GM21390 (cell line): ENCODE measurements at regions not wholly inside any gene's neighbourhood (a gene's known extent, or its start where the extent isn't known, plus 50 kb on each side); places are given as distances from the start of the nearest gene placed in this dataset.
A peak's percentile ranks its signal among the peaks of the same experiment; 100 is the strongest.

Experiments used
- ATAC-seq: cut with Tn5 transposase; IDR thresholded peaks from one replicate; pipeline ENCODE4 v1.9.1; 2021; ENCODE audit not compliant: unreplicated experiment

DNA sequence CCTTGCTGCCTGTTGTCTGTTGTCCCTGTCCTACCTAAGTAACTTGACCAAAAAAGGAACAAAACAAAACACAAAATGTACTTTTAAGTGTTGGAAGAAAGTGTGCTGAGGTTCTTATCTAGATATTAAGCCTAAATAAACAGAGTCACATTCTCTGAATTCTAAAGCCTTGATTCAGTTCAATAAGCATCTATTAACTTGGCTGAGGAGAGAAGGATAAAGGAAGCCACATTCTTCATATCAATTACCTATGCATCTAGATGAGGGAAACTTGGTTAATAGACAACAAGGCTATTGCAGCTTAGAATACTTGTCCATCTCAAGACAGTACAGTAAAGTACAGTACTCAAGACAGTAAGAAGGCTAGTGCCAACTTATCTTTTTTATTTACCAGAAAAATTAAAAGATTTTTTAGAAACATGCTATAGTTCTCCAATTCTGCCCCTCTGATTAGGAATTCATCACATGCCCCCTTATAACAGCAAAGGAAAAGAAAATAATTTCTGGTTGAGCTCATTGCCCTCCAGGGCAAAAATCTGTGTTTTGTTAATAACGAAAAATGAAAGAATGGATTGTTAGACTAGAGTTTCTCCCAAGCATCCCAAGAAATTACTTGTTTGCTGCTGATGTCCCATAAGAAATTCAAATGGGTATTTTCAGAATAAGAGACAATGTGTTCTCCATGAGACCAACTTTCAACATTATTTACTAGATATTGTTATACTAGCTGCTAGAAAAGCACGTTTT lies 546.5 kb upstream of the SEMA3D start:
- no peak for ATAC-seq

GRCh38 chr7:85730012-85730411 lies 543.2 kb upstream of the SEMA3D start:
- ATAC-seq = no peak

DNA sequence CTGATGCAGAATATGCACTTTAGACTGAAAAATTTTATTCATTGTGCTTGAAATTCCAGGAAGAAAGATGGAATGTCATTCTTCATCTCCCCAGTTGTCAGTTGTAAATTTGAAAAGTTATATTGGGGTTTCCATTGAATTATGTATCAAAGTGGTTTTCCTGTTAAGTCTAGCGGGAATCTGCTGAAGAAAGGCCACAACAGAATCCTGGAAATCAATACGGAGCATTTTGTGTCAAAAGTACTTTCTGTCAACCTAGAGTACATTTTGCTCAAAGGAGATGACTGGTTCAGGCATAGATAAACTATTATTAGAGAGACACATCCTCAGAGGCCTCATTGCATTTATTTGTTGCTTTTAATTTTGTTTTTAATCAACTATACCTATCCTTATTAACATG lies 538.2 kb upstream of the SEMA3D start:
- ATAC-seq = no peak

- ATAC-seq = no peak
Measured at GRCh38 chr7:85719981-85720953, 533.4 kb upstream of the SEMA3D start.

GRCh38 chr7:85716353-85716752 lies 529.5 kb upstream of the SEMA3D start:
- ATAC-seq = no peak

- ATAC-seq = no peak
Measured at GRCh38 chr7:85714951-85715350, 528.1 kb upstream of the SEMA3D start.

DNA sequence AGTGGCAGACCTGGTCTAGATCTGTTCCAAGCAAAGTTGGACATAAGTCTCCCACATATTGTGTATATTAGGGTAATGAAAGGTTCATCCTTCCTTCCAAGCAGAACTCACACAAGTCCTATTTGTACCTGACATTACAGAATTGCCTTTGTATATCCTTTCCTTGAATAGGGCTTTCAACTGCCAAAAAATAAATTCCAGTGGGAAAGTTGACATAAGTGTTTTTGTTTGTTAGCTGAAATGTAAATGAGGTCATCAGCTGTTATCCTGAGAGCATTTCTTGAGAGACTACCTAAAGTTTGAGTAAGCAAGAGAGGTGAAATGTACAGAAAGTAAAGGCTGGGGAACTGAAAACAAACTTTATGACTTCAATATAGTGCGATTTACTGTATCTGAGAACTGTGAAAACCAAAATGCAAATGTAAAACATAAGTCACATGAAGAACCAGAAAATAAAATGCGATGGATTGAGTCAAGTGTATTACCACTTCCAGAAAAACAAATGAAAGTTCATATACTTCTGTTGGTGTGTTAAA lies 527.3 kb upstream of the SEMA3D start:
- ATAC-seq = peak; percentile 89

DNA sequence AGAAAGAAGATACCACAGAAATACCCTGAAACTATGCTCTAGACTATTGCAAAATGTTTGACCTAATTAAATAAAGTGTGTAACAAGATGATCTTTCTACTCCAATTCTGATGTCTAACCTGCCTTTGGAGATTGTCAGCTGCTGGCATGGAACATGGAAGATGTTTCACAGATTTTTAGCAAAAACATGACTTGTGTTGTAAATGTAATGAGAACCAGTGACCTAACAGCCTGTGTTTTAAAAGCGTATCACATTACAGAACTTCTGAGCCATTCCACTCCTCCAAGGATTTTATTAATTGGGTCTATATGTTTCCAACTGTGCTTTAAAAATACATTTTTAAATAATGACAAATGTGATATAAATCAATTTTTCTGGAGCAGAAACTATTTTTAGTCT lies 526.3 kb upstream of the SEMA3D start:
- no peak for ATAC-seq

- ATAC-seq = no peak
Measured at GRCh38 chr7:85711894-85712293, 525.0 kb upstream of the SEMA3D start.

DNA sequence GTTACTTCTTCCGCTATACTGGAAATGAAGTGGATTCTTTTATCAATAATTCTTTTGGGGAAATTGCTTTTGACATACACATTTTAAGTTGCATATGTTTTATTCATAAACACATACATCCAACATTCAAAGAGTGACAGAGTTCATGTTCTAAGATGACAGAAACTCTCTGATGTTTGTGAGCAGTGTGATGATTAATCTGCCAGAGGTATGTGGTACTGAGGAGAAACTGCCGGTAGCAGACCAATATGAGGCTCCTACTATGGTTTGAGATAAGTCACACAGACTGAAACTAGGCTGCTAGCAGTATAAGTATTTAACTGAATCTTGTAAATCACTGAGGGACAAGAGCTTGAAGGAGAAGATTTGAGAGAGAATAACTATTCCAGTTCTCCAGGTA lies 524.1 kb upstream of the SEMA3D start:
- ATAC-seq = no peak

DNA sequence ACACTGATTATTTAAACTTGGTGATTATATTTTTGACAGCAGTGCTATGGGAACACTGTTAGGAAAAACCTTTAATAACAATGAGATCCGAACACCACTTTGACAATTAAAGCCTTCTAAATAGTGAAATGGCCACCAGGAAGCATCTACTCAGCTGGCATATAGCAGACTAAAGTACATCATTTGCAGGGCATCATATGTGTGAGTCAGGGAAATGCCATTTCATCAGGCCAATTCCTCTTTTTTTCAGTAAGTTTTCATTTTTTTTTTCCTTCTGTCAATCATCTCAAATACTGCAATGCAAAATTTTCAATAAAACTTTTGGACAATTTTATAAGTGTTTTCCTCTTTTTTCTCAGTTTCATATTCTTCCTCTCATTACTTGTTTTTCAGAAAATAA lies 521.4 kb upstream of the SEMA3D start:
- no peak for ATAC-seq

DNA sequence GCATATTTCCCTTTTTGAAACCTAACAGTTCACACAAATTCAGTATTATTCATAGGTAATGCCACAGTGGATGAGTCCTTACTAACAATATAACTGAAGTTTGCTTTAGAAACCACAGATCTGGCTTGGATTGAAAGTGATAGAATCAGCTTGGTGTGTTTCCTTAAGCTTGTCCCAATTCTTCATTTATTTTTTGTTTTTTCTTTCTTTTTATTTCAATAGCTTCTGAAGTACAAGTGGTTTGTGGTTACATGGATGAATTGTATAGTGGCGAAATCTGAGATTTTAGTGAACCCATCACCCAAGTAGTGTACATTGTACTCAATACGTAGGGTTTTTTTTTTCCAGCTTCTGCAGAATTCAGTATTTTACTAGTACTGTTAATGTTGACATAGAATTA lies 518.2 kb upstream of the SEMA3D start:
- no peak for ATAC-seq

DNA sequence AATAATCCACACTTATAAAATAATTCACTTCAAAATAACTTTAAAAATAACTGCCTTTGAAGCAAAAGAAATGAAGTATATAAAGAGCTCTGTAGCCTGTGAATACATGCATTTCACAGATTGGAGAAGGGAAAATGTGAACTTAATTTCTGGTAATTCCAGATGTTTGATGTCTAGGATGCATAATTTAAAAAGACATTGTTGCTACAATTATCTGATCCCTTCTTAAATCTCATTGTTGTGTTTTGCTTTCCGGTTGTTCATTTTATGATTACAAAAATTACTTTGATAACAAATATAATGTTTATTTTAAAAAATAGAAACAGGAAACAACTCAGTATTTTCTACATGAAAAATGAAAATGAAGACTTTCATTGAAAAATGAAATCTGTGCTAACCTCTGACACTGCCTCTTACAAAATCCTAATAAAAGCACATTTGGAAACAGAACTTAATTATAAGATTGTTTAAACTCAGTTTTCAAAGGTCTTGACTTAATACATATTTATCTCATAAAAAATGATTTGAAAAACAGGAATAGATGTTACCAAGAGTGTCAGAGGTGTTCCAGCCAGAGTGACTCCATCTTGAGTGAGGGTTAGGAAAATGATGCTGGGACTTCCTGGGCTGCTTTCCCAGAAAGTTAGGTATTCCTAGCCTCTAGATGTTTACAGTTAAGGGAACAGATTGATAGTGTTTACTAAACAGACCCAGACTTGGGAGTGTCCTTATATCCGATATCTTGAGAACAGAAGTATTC lies 516.6 kb upstream of the SEMA3D start:
- no peak for ATAC-seq

DNA sequence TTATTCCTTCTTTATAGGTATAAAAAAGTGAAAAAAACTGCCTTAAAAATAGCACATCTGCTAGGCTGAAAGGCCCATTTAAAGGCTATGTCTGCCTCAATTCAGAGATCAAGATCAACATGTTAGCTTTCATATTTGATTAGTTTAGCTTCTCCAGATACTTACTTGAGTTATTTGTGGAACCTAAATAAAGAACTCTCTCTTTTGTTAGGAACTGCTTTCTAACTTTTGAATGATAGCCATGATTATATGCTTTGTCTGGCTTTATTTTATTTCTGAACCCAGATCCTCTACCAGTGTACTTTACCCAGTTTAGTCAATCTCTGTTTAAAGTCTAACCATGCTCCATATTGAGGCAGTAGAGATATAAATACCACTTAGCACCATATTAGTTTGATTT lies 515.5 kb upstream of the SEMA3D start:
- ATAC-seq = no peak

GRCh38 chr7:85699482-85699881 lies 512.6 kb upstream of the SEMA3D start:
- no peak for ATAC-seq

DNA sequence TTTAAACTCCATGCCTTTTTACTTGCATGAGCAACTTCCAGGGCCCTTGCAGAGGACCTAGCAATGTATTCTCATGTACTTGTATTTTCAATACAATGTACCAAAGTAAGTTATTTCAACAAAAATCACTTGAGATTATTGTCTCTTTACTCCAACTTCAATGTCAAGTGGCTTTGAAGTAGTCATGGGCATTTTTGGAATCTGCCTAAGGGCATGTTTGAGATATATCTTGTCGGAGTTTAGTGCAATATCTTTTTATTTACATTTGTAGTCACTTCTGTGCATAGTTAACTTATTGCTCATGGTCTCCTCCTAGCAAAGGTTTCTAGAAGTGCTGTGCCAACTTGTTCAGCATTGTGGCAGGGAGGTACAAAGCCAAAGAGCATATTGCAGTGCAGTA lies 508.7 kb upstream of the SEMA3D start:
- no peak for ATAC-seq

DNA sequence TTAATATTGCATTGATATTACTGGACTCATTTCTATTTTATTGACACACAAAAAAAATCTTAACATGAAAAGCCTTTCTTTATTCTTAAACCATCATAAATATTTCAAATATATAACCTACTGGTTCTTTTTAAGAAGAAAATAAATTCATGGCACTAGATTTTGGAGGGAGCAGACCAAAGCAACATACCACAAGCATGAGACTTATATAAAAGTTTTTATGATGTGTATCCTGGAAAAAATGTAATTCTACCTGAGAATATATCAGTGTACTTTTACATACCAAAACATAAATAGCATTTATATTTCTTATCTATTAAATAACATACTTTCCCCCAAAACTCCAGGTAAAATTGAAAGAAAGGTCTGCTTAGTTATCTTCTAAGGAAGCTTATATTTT lies 508.2 kb upstream of the SEMA3D start:
- ATAC-seq = no peak

DNA sequence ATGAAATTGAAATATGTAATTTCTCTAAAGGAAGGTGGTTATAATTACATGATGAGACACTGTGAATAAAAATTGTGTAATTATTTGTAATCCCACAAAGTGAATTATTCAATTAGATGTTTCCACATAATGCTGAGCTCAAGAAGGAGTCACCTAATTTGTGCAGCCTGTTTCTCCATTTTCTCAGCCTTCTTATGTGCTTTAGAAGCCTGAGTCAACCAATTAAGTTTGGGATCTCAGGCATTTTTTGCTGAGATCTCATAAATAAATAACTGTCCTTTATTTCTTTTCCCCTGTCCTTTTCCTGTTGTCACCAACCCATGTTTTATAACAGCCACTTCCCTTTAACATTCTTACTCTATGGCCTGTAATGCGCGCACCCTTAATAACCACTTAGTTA lies 506.5 kb upstream of the SEMA3D start:
- ATAC-seq = no peak

GRCh38 chr7:85688712-85689111 lies 501.9 kb upstream of the SEMA3D start:
- no peak for ATAC-seq

GRCh38 chr7:85686401-85687181 lies 499.7 kb upstream of the SEMA3D start:
- ATAC-seq = no peak
